B cell (primary cell): ENCODE measurements at regions not wholly inside any gene's neighbourhood (a gene's known extent, or its start where the extent isn't known, plus 50 kb on each side); places are given as distances from the start of the nearest gene placed in this dataset.

Experiments used
- ATAC-seq: fragments of 200-7000 bp; cut with Tn5 transposase; one replicate; pipeline ENCODE4 v1.10.0; 2021; ENCODE audit warnings: low read depth, mild to moderate bottlenecking, moderate number of reproducible peaks, moderate library complexity
- CTCF ChIA-PET: fragments of 350-600 bp; sonication (Branson Sonifier 250); formaldehyde crosslinking; loops from one replicate; lab custom pipeline; 2021; ENCODE audit warnings: antibody characterized with exemption, inconsistent platforms; lab: Charles Lee
- POLR2A ChIA-PET: fragments of 350-600 bp; sonication (Branson Sonifier 250); formaldehyde crosslinking; loops from one replicate; lab custom pipeline; 2021; ENCODE audit warnings: antibody characterized with exemption; lab: Charles Lee
- DNase-seq: peaks from one replicate; pipeline ENCODE4 v3.0.0; 2013
- H2AFZ ChIP-seq: 2 replicates; pipeline ENCODE4 v1.6.1; 2012; ENCODE audit warnings: mild to moderate bottlenecking, low read depth, low read length; ENCODE audit not compliant: insufficient read depth, poor library complexity, severe bottlenecking
- H3K27ac ChIP-seq, 2 donors: 1 replicate in 1 of 2; 2 replicates in 1 of 2; pipeline ENCODE4 v1.5.1; 2012 to 2013; ENCODE audit warnings: low read length in 2 of 2, mild to moderate bottlenecking in 2 of 2, moderate library complexity in 1 of 2
- H3K27me3 ChIP-seq, 4 experiments: fragments of 200-600 bp in 1 of 4; sonication (generic) in 1 of 4; replicated peaks in 1 of 4; 1 replicate in 2 of 4; 2 replicates in 2 of 4; pipeline versions ENCODE4 v1.6.1 to v1.7.0; 2013 to 2016; ENCODE audit warnings: low read length in 3 of 4, mild to moderate bottlenecking in 2 of 4, mixed read lengths in 1 of 4, moderate library complexity in 1 of 4; ENCODE audit not compliant: insufficient read depth in 4 of 4, control insufficient read depth in 3 of 4; ENCODE audit errors: control extremely low read depth in 1 of 4
- H3K36me3 ChIP-seq, 2 experiments: replicated peaks in 1 of 2; 1 replicate in 1 of 2; 2 replicates in 1 of 2; pipeline versions ENCODE4 v1.6.1 to v1.7.1; 2013; ENCODE audit warnings: low read length in 1 of 2; ENCODE audit not compliant: insufficient read depth in 2 of 2, control insufficient read depth in 1 of 2; ENCODE audit errors: control extremely low read depth in 1 of 2, extremely low read depth in 1 of 2
- H3K4me1 ChIP-seq, 2 donors: fragments of 200-600 bp in 1 of 2; sonication (generic) in 1 of 2; 1 replicate in 1 of 2; 2 replicates in 1 of 2; pipeline versions ENCODE4 v1.5.1 to v1.6.1; 2013 to 2017; ENCODE audit warnings: low read length in 2 of 2; ENCODE audit not compliant: control insufficient read depth in 2 of 2, insufficient read depth in 2 of 2
- H3K4me2 ChIP-seq: replicated peaks from 2 replicates; pipeline ENCODE3; 2012; ENCODE audit warnings: mild to moderate bottlenecking, low read depth, low read length; ENCODE audit not compliant: poor library complexity, severe bottlenecking
- H3K4me3 ChIP-seq, 5 experiments: fragments of 200-600 bp in 1 of 5; sonication (generic) in 1 of 5; 1 replicate in 3 of 5; 2 replicates in 2 of 5; pipeline versions ENCODE4 v1.5.1 to v1.7.0; 2011 to 2016; ENCODE audit warnings: low read length in 4 of 5, mild to moderate bottlenecking in 4 of 5, low read depth in 2 of 5, control low read depth in 1 of 5, moderate library complexity in 1 of 5; ENCODE audit not compliant: insufficient read depth in 1 of 5; ENCODE audit errors: control extremely low read depth in 1 of 5, extremely low read depth in 1 of 5
- H3K79me2 ChIP-seq: fragments of 200-600 bp; sonication (generic); one replicate; pipeline ENCODE4 v1.6.0; 2016; ENCODE audit warnings: low read length; ENCODE audit not compliant: control insufficient read depth, insufficient read depth
- H3K9ac ChIP-seq: fragments of 200-600 bp; sonication (generic); 2 replicates; pipeline ENCODE4 v1.6.1; 2017; ENCODE audit warnings: mild to moderate bottlenecking, low read length, moderate library complexity
- H3K9me3 ChIP-seq, 3 donors: one replicate each; pipeline versions ENCODE4 v1.6.1 to v1.7.1; 2013; ENCODE audit warnings: low read length in 2 of 3; ENCODE audit not compliant: control insufficient read depth in 2 of 3, insufficient read depth in 1 of 3; ENCODE audit errors: control extremely low read depth in 1 of 3
- H4K20me1 ChIP-seq: 2 replicates; pipeline ENCODE4 v1.6.0; 2012; ENCODE audit warnings: mild to moderate bottlenecking, low read length; ENCODE audit not compliant: insufficient read depth, control insufficient read depth, poor library complexity, severe bottlenecking
- H3K27ac Mint-ChIP-seq: one replicate; pipeline ENCODE4 v1.8.0; 2021; ENCODE audit warnings: mixed read lengths
- H3K27me3 Mint-ChIP-seq: one replicate; pipeline ENCODE4 v1.8.0; 2021; ENCODE audit warnings: mixed read lengths
- H3K4me1 Mint-ChIP-seq: one replicate; pipeline ENCODE4 v1.8.0; 2021; ENCODE audit warnings: mixed read lengths
- H3K4me3 Mint-ChIP-seq: one replicate; pipeline ENCODE4 v1.8.0; 2021; ENCODE audit warnings: mixed read lengths
- H3K9me3 Mint-ChIP-seq: one replicate; pipeline ENCODE4 v1.8.0; 2022; ENCODE audit warnings: mixed read lengths; ENCODE audit not compliant: insufficient read depth
- CTCF ChIP-seq: fragments of 200-600 bp; IDR thresholded peaks from one replicate; pipeline ENCODE4 v1.8.0; 2022; ENCODE audit warnings: antibody characterized with exemption, mild to moderate bottlenecking
- EZH2 ChIP-seq: IDR thresholded peaks from 2 replicates; pipeline ENCODE4 v1.6.1; 2012; ENCODE audit warnings: borderline replicate concordance, low read depth, mild to moderate bottlenecking, moderate library complexity, low read length; ENCODE audit not compliant: insufficient read depth, poor library complexity, severe bottlenecking
- intact Hi-C: fragments of 100-400 bp; cut with micrococcal nuclease; formaldehyde crosslinking; loops from one replicate; pipeline ENCODE4 v1.10.0; 2022

GRCh38 chr3:110593749-110594148, 477.9 kb upstream of the NECTIN3 start:
- intact Hi-C loops, result no loop called here
- POLR2A ChIA-PET, result no interaction called here

GRCh38 chr3:110598847-110599490, 472.6 kb upstream of the NECTIN3 start:
- Histone ChIP-seq H3K9me3 (peaks cover 0 to 6% (median 4%) of the 10 kb centered on the region in 3 donors), H3K4me3 (no peak overlapping the region), H2AFZ (no peak overlapping the region), H3K4me1 (no peaks in the 10 kb centered on the region), H3K27ac (no peak overlapping the region), H3K4me2 (no peak overlapping the region), H3K27me3 (no peaks in the 10 kb centered on the region), H3K79me2 (no peaks in the 10 kb centered on the region), H3K9ac (no peak overlapping the region), H3K36me3 (no peaks in the 10 kb centered on the region), H4K20me1 (no peaks in the 10 kb centered on the region)
- TF ChIP-seq EZH2 (no peak), CTCF (no peak)
- Mint-ChIP-seq H3K27ac (no peak overlapping the region), H3K4me3 (no peak overlapping the region), H3K27me3 (no peaks in the 10 kb centered on the region), H3K9me3 (peaks cover 8% of the 10 kb centered on the region), H3K4me1 (no peaks in the 10 kb centered on the region)
- ATAC-seq, result no peak
- CTCF ChIA-PET, result no interaction called here
- DNase-seq, result no peak
- POLR2A ChIA-PET, result no interaction called here
- intact Hi-C loops, result no loop called here

More at GRCh38 chr3:110593749-110594148, 477.9 kb upstream of the NECTIN3 start:
- no peak for ATAC-seq
- peaks cover 11% of the 10 kb centered on the region for H3K9me3 Mint-ChIP-seq
- no peaks in the 10 kb centered on the region for H3K27me3 Mint-ChIP-seq
- no peak overlapping the region for H3K9ac ChIP-seq
- H3K4me1 ChIP-seq, result no peaks in the 10 kb centered on the region
- no peak overlapping the region for H3K4me3 ChIP-seq
- no peaks in the 10 kb centered on the region for H4K20me1 ChIP-seq
- H3K27ac Mint-ChIP-seq, result no peak overlapping the region
- H3K4me2 ChIP-seq, result no peak overlapping the region
- TF ChIP-seq EZH2 (no peak), CTCF (no peak)
- no peak overlapping the region for H3K4me3 Mint-ChIP-seq
- no peaks in the 10 kb centered on the region for H3K4me1 Mint-ChIP-seq
- H3K27ac ChIP-seq, result no peak overlapping the region
- H2AFZ ChIP-seq, result no peak overlapping the region
- no peaks in the 10 kb centered on the region for H3K27me3 ChIP-seq
- CTCF ChIA-PET, result no interaction called here
- no peak for DNase-seq
- H3K79me2 ChIP-seq, result no peaks in the 10 kb centered on the region
- peaks cover 0 to 10% (median 6%) of the 10 kb centered on the region in 3 donors for H3K9me3 ChIP-seq
- H3K36me3 ChIP-seq, result no peaks in the 10 kb centered on the region
